SU-DHL-6 (cell line): ENCODE measurements at regions not wholly inside any gene's neighbourhood (a gene's known extent, or its start where the extent isn't known, plus 50 kb on each side); places are given as distances from the start of the nearest gene placed in this dataset.

Source experiments
- H2AFZ ChIP-seq: fragments of 200-600 bp; sonication (generic); 2 replicates; pipeline ENCODE4 v1.6.1; 2014; ENCODE audit warnings: low read depth, mild to moderate bottlenecking, moderate library complexity, mixed read lengths, antibody characterized with exemption, low read length; ENCODE audit not compliant: severe bottlenecking
- H3F3A ChIP-seq: fragments of 200-600 bp; shearing (Covaris generic); 2 replicates; pipeline ENCODE4 v1.6.0; 2016; ENCODE audit warnings: antibody characterized with exemption, mild to moderate bottlenecking; ENCODE audit not compliant: insufficient read depth
- H3K27ac ChIP-seq: fragments of 200-600 bp; sonication (generic); 2 replicates; pipeline ENCODE4 v1.5.1; 2016; ENCODE audit warnings: low read depth, mild to moderate bottlenecking, low read length, moderate library complexity, mixed read lengths
- H3K27me3 ChIP-seq: fragments of 200-600 bp; sonication (generic), shearing (Covaris generic); 2 replicates; pipeline ENCODE4 v1.6.0; 2014; ENCODE audit warnings: mild to moderate bottlenecking, low read length
- H3K36me3 ChIP-seq: fragments of 200-600 bp; sonication (generic); 2 replicates; pipeline ENCODE4 v1.6.1; 2014; ENCODE audit warnings: mild to moderate bottlenecking, low read length, mixed read lengths
- H3K4me2 ChIP-seq: fragments of 300-600, 200-600 bp; shearing (Covaris generic), sonication (generic); 2 replicates; pipeline ENCODE4 v1.6.0; 2014; ENCODE audit warnings: low read length, low read depth, mild to moderate bottlenecking; ENCODE audit not compliant: poor library complexity, severe bottlenecking
- H3K4me3 ChIP-seq: fragments of 200-600 bp; sonication (generic); 2 replicates; pipeline ENCODE4 v1.5.1; 2014; ENCODE audit warnings: antibody characterized with exemption, low read length, mild to moderate bottlenecking, mixed read lengths; ENCODE audit not compliant: insufficient read depth, poor library complexity, severe bottlenecking
- H3K79me2 ChIP-seq: fragments of 200-600 bp; sonication (generic); 2 replicates; pipeline ENCODE4 v1.6.1; 2014; ENCODE audit warnings: mild to moderate bottlenecking, low read length, moderate library complexity; ENCODE audit not compliant: insufficient read depth
- H3K9ac ChIP-seq: fragments of 200-600 bp; sonication (generic); 2 replicates; pipeline ENCODE4 v1.7.0; 2014; ENCODE audit warnings: mild to moderate bottlenecking, low read length
- H3K9me2 ChIP-seq: fragments of 200-600 bp; sonication (generic); replicated peaks from 2 replicates; pipeline ENCODE4 v1.6.1; 2014; ENCODE audit warnings: low read length; ENCODE audit not compliant: insufficient read depth
- H3K9me3 ChIP-seq: fragments of 200-600 bp; sonication (generic); 2 replicates; pipeline ENCODE4 v1.6.1; 2014; ENCODE audit warnings: low read length, mixed read lengths; ENCODE audit not compliant: insufficient read depth
- H4K20me1 ChIP-seq: fragments of 200-600 bp; sonication (generic); 2 replicates; pipeline ENCODE4 v1.6.1; 2014; ENCODE audit warnings: low read depth, mild to moderate bottlenecking, antibody characterized with exemption, low read length, moderate library complexity, mixed read lengths
- EZH2phosphoT487 ChIP-seq: fragments of 200-600 bp; sonication (generic), shearing (Covaris generic); conservative IDR thresholded peaks from 2 replicates; pipeline ENCODE4 v1.6.1; 2018; ENCODE audit warnings: mild to moderate bottlenecking, antibody characterized with exemption, low read length, moderate library complexity, mixed read lengths
- TF ChIP-seq, protein P1 (sequence below): fragments of 200-600 bp; sonication (generic); IDR thresholded peaks from one replicate; pipeline ENCODE4 v1.5.1; 2017; ENCODE audit warnings: antibody characterized with exemption, mild to moderate bottlenecking, low read length, moderate library complexity; ENCODE audit not compliant: insufficient read depth, poor library complexity, severe bottlenecking

DNA sequence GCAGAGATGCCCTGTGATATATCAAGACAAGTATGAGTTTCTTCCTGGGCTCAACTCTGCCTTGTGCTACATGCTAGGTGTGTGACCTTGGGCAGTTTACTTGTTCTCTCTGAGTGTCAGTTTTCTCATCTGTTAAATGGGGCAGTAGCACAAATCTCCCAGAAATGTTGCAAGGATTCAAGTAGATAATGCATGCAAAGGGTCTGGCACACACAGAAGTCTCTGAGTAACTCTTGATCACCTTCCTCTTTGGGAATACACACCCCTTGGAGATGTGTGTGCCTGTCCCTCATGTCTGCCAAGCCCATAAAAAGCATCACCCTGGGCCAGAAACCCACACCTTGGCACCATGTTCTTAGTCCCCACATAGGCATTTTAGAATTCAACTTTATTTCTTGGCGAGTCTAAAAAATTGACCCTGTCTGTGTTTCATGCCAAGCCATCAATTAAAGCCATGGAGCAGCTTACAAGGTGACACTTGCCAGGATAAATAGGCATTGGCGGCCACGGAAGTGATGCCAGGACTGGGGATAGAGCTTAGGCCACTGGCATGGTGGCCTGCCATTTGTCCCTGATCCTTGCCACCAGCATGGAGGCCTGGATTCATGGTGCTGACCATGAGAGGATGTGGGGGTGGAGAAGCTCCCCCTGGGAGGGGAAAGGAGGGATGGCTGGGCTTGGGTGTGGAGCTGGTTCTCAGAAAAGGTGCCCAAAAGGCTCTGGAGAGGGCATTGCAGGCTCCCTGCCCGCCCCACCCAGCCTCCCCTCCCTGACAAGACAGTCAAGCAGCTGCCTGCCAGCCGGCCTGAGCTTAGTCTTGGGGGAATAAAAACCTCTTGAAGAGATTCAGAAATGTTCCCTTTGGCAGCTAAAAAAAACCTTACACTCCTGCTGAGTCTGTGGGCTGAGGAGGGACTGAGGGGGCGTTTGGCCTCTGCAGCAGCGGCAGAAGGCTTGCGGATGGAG lies 118.0 kb upstream of the IPO9 start:
- H3K36me3 ChIP-seq = no peaks in the 10 kb centered on the region
- TF ChIP-seq, protein P1, sequence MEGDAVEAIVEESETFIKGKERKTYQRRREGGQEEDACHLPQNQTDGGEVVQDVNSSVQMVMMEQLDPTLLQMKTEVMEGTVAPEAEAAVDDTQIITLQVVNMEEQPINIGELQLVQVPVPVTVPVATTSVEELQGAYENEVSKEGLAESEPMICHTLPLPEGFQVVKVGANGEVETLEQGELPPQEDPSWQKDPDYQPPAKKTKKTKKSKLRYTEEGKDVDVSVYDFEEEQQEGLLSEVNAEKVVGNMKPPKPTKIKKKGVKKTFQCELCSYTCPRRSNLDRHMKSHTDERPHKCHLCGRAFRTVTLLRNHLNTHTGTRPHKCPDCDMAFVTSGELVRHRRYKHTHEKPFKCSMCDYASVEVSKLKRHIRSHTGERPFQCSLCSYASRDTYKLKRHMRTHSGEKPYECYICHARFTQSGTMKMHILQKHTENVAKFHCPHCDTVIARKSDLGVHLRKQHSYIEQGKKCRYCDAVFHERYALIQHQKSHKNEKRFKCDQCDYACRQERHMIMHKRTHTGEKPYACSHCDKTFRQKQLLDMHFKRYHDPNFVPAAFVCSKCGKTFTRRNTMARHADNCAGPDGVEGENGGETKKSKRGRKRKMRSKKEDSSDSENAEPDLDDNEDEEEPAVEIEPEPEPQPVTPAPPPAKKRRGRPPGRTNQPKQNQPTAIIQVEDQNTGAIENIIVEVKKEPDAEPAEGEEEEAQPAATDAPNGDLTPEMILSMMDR = no peak
- TF ChIP-seq EZH2phosphoT487 = no peak
- no peaks in the 10 kb centered on the region for H3K27me3 ChIP-seq
- no peak overlapping the region for H2AFZ ChIP-seq
- H3K4me2 ChIP-seq = no peak overlapping the region
- no peaks in the 10 kb centered on the region for H4K20me1 ChIP-seq
- H3F3A ChIP-seq = no peaks in the 10 kb centered on the region
- H3K4me3 ChIP-seq = no peak overlapping the region
- no peaks in the 10 kb centered on the region for H3K9me3 ChIP-seq
- no peaks in the 10 kb centered on the region for H3K79me2 ChIP-seq
- no peaks in the 10 kb centered on the region for H3K9me2 ChIP-seq
- H3K9ac ChIP-seq = no peak overlapping the region
- H3K27ac ChIP-seq = no peak overlapping the region

DNA sequence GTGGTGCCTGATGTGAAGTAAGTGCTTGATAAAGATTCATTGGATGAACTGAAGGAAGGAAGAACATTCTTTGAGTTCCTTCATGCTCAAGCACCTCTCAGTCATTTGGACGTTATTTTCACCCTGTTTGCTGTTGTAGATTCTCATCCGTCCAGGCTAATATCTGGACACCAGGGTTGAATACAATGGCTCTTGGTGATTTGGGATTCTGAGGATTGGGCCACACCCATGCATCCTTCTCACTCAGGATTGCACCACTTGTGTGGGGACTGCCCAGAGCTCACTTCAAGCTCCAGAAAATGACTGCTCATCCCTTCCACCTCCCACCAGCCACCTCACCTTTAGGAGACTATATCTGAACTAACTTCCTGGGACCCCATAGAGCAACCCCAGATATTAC lies 117.1 kb upstream of the IPO9 start:
- Histone ChIP-seq H3K4me3 (no peak overlapping the region), H3K27me3 (no peaks in the 10 kb centered on the region), H2AFZ (no peak overlapping the region), H3K9me3 (no peaks in the 10 kb centered on the region), H3K9ac (no peak overlapping the region), H3K36me3 (no peaks in the 10 kb centered on the region), H3F3A (no peaks in the 10 kb centered on the region), H3K9me2 (no peaks in the 10 kb centered on the region), H4K20me1 (no peaks in the 10 kb centered on the region), H3K79me2 (no peaks in the 10 kb centered on the region), H3K27ac (no peak overlapping the region), H3K4me2 (no peak overlapping the region)
- TF ChIP-seq EZH2phosphoT487 = no peak
- TF ChIP-seq, protein P1 = no peak

DNA sequence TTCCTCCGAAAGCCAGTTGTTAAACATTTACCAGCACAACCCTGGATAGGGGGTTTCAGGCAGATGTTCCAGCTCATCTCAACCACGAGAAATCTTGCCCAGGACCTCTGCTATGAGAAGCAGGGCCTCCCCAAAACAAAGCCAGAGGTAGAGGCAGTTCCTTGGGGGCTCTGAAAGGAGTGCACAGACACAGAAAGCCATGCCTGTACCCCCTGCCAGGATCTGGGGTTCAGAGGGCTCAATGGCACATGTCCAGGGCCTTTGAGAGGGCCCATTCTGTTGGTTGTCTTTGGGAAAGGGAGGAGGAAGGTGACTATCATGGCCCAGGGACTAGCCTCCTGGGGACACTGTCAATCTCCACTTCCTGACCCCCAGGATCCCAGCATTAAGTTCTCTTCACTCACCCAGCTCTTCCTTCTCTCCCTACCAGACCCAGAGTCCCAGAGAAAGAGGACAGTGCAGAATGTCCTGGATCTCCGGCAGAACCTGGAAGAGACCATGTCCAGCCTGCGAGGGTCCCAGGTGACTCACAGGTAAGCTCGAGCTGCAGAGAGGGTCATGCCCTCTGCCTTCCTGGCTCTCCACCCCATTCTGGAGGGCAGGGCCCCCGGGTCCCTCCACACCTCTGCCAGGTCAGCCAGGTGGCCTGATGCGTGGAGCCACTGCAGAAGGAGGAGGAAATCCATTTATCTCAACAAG lies 116.4 kb upstream of the IPO9 start:
- no peak overlapping the region for H3K4me3 ChIP-seq
- H3K36me3 ChIP-seq = no peaks in the 10 kb centered on the region
- no peak overlapping the region for H3K9ac ChIP-seq
- H2AFZ ChIP-seq = no peak overlapping the region
- H3K27ac ChIP-seq = no peak overlapping the region
- no peaks in the 10 kb centered on the region for H4K20me1 ChIP-seq
- no peaks in the 10 kb centered on the region for H3F3A ChIP-seq
- H3K4me2 ChIP-seq = no peak overlapping the region
- no peaks in the 10 kb centered on the region for H3K9me2 ChIP-seq
- H3K9me3 ChIP-seq = no peaks in the 10 kb centered on the region
- H3K79me2 ChIP-seq = no peaks in the 10 kb centered on the region
- no peak for TF ChIP-seq EZH2phosphoT487
- TF ChIP-seq, protein P1 = no peak
- H3K27me3 ChIP-seq = no peaks in the 10 kb centered on the region
